ENCODE measurements at regions not wholly inside any gene's neighbourhood (a gene's known extent, or its start where the extent isn't known, plus 50 kb on each side); places are given as distances from the start of the nearest gene placed in this dataset.

DNA sequence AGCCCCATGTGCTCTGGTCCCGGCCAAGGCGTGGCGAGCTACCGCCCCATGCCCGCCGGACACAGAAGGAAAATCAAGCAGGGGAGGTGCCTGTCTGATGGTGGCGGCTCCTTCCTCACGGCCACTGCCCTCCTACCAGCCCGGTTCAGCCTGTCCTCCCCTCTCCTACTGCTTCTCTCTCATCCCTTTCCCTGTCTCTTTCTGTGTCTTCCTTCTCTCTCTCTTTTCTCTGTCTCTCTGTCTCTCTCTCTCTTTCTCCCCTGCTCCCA, 279.1 kb downstream of the ASMT start:
- TF ChIP-seq, protein P1, sequence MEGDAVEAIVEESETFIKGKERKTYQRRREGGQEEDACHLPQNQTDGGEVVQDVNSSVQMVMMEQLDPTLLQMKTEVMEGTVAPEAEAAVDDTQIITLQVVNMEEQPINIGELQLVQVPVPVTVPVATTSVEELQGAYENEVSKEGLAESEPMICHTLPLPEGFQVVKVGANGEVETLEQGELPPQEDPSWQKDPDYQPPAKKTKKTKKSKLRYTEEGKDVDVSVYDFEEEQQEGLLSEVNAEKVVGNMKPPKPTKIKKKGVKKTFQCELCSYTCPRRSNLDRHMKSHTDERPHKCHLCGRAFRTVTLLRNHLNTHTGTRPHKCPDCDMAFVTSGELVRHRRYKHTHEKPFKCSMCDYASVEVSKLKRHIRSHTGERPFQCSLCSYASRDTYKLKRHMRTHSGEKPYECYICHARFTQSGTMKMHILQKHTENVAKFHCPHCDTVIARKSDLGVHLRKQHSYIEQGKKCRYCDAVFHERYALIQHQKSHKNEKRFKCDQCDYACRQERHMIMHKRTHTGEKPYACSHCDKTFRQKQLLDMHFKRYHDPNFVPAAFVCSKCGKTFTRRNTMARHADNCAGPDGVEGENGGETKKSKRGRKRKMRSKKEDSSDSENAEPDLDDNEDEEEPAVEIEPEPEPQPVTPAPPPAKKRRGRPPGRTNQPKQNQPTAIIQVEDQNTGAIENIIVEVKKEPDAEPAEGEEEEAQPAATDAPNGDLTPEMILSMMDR (IDR thresholded peaks at IDR 0.05; ENCODE audit: borderline replicate concordance, extremely low read depth, low read length, poor library complexity, severe bottlenecking), result no peak
- no peak for TF ChIP-seq EZH2 (IDR thresholded peaks at IDR 0.05; ENCODE audit: borderline replicate concordance, low read depth, low read length, severe bottlenecking)
